Erythroblast (primary cell): ENCODE measurements at regions not wholly inside any gene's neighbourhood (a gene's known extent, or its start where the extent isn't known, plus 50 kb on each side); places are given as distances from the start of the nearest gene placed in this dataset.
A peak's percentile ranks its signal among the peaks of the same experiment; 100 is the strongest.

Experiments used
- DNase-seq, 2 experiments: peaks; one replicate each; lab custom pipeline; 2025; lab: John Stamatoyannopoulos, UW
- GATA1 ChIP-seq: IDR thresholded peaks from 2 replicates; pipeline ENCODE4 v1.6.1; 2011; ENCODE audit warnings: low read depth, mild to moderate bottlenecking, control low read depth, low read length, moderate library complexity
- POLR2A ChIP-seq: IDR thresholded peaks from 2 replicates; pipeline ENCODE4 v1.6.1; 2011; ENCODE audit warnings: mild to moderate bottlenecking, low read length

- TF ChIP-seq GATA1, result no peak
- no peak for TF ChIP-seq POLR2A
- no peak for DNase-seq
These were observed 477.6 kb upstream of the INTU start for GRCh38 chr4:127155116-127155515.

DNA sequence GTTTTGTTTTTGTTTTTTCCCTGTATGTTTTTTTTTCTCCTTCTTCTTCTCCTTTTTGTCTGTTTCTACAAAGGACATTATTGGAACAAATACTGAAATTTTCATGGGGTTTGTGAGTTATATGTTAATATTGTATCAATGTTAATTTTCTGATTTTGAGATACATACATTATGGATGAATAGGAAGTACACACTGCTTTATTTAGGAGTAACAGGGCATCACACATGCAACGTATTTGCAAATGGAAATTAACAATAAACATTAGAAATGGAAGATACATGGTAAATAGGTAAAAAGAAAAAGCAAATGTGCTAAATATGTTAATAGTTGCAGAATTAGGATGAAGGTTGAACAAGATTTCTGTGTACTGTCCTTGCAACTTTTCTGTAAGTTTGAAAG, 477.2 kb upstream of the INTU start:
- DNase-seq, result no peak
- TF ChIP-seq POLR2A, result no peak
- TF ChIP-seq GATA1, result no peak

- no peak for TF ChIP-seq GATA1
- no peak for TF ChIP-seq POLR2A
- DNase-seq, result no peak
These were observed 470.0 kb upstream of the INTU start for GRCh38 chr4:127162741-127163140.

DNA sequence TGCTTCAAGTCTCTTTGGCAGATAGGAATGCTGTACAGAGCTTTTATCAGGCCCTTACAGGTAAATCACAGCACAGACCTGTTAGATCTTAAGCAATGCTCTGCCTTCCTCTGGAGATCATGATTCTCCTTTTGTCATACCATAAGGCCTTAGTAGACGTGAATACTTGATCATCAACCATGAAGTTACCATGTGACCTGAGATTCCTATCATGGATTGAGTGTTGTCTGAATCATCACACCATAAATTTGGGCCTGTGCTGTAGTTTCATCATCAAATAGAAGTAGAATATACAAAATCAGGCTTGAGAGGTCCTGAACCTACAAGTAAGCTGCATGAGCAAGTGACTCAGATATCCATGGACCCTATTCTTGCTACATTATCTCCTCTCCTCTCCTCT, 466.8 kb upstream of the INTU start:
- TF ChIP-seq POLR2A (no peak), GATA1 (no peak)
- no peak for DNase-seq

DNA sequence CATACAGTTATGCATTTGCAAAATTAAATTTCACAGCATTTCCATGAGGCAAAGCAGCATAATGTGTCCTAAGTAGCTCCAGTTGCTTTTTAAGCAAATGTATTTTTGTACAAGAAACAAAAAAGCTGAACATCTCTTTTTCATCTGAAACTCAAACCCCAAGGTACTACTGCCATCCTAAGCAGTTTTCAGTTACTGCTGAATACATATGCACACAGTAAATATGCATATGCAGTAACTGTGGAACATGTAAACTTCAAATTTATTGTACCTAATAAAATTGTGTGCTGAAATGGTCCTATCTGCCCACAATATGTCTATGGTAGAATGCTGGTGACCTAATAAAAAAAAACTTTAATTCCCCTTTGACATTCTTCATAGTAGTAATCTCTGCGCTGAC, 458.6 kb upstream of the INTU start:
- TF ChIP-seq POLR2A (no peak), GATA1 (no peak)
- no peak for DNase-seq

DNA sequence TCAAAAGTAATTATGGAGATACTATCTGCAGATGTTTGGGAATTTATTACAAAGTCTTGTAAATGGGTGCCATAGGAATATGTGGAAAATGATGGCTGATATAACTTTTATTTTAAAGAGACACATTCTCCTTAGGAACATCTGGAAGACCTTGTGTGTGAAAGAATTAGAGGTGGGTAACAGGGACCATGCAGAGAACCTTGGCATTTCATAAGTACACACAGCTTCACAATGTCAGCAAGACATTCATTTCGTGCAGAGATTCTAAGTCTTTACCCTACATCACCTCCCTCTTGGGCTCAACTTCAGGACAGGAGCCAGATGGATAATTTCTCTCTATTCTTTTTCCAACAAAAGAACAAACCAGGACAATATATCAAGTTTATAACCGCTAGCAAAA, 458.1 kb upstream of the INTU start:
- no peak for DNase-seq
- no peak for TF ChIP-seq GATA1
- no peak for TF ChIP-seq POLR2A

DNA sequence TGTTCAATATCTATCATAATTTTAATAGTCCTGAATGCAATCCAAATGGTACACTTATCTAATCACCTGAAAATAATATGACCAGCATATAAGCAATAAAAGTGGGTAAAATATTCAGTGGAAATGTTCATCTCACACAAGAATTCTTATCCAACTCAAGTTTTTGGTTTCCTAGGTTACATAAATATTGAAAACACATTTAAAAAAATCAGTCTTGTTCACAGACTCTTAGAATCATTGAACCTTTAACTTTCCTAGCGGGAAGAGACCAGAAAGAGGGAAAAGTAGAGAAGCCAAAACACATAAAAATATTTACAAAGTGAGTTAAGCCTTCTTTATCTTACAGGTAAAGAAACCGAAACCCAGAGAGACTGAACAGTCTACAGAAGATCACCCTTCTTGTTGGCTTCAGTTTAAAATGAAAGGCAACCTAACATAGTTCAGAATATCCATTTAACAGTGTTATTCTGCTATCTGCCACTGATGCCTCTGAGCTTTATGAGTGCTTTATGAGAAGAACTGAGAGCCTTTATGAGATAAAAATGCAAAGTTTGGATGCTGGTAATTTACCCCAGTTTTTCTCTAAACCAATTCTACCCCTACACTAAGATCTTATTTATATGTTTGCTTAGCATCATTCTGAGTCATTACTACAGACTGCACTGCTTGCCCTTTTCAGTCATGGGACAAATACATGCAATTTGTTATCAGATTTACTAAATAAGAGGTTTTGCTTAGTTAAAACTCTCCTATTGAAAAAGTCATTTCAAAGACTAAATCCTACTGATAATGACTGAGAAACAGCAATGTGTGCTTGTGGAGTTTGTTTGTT, 453.3 kb upstream of the INTU start:
- TF ChIP-seq POLR2A (no peak), GATA1 (no peak)

GRCh38 chr4:127181001-127181400, 451.8 kb upstream of the INTU start:
- no peak for DNase-seq
- TF ChIP-seq POLR2A, result no peak
- no peak for TF ChIP-seq GATA1

More for the DNA sequence above, 453.3 kb upstream of the INTU start:
- DNase-seq, result no peak

DNA sequence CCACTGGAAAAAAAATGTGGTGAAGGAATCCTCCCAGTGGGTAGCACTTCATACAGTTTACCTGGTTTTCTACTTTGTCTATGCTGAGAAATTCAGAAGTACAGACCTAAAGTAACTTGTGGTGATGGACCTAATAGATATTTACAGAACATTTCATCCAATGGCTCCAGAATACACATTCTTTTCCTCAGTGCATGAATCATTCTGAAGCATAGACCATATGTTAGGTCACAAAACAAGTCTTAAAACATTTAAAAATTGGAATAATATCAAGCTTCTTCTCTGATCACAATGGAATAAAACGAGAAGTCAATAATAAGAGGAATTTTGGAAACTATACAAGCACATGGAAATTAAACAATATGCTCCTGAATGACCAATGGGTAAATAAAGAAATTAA, 450.1 kb upstream of the INTU start:
- DNase-seq, result no peak
- TF ChIP-seq GATA1 (no peak), POLR2A (no peak)

- TF ChIP-seq GATA1 (no peak), POLR2A (no peak)
- DNase-seq, result peak in 1 of 2 experiments; percentile 2
These were observed 443.9 kb upstream of the INTU start for GRCh38 chr4:127188847-127189246.

- no peak for TF ChIP-seq POLR2A
- no peak for TF ChIP-seq GATA1
- DNase-seq, result no peak
These were observed 438.5 kb upstream of the INTU start for GRCh38 chr4:127194281-127194680.

DNA sequence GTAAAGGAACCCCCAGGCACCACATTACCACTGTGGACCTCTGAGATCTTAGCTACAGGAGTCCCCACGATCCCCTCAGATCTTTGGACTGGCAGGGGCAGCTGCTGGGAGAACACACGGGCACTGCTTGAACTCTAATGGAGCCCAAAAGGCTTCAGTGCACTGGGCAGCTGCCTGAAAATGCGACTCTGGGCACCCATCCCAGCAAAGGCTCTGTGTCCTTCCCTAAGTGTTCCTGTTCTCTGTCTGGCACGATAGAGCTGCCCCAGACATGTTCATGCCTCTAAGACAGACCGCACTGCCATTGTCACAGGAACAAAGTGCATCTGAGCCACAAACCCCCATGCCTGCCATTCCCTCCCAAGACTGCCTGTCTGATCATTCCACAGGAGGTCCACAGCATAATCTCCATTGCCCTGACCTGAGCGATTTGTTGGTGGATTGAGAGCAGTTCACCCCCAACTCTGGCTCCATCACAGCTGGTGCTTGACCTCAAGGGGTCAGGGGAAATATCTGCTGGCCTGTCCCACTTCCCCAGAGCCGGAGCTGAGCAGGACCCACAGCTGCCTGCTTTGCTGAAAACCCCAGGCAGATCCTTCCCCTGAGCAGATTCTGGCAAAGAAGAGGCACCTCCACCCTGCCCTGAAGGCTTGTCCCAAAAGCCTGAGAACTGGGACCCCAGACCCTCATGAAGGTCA, 436.0 kb upstream of the INTU start:
- no peak for TF ChIP-seq POLR2A
- no peak for TF ChIP-seq GATA1
- no peak for DNase-seq

DNA sequence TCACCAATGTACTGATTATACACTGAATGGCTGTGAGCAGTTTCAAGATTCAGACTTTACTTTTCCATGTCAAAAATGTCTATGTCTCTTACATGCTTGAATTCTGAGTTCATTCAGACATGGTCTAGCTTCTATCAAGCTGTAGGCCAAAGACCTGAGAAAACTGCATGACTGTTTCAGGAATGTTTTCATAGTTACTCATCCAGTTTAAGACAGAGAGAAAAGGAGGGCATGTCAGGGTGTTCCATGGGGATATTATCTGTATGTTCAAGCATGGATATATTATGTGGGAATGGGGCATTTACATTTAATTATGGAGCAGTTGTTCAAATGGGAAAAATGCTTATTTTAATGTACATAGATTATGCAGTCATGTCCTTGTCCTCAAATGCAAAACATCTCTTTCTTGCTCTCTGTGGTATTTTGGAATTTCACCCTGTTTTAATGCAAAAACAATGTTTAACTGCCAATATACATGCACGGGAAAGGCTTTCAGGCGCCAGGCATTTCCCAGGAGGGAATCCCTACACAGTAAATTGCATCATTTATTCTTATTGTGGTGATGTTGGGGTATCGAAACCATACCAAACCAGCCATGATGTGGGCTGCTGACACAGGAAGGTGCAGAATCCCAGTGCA, 429.1 kb upstream of the INTU start:
- DNase-seq, result no peak

GRCh38 chr4:127204322-127204721, 428.4 kb upstream of the INTU start:
- TF ChIP-seq POLR2A, result no peak
- DNase-seq, result no peak

More for the DNA sequence above, 429.1 kb upstream of the INTU start:
- TF ChIP-seq GATA1, result no peak
- no peak for TF ChIP-seq POLR2A
